DND-41 (cell line): ENCODE measurements at regions not wholly inside any gene's neighbourhood (a gene's known extent, or its start where the extent isn't known, plus 50 kb on each side); places are given as distances from the start of the nearest gene placed in this dataset.

Experiments used
- CTCF ChIP-seq: IDR thresholded peaks from 2 replicates; pipeline ENCODE4 v1.5.1; 2012; ENCODE audit warnings: borderline replicate concordance, low read length, moderate library complexity, mild to moderate bottlenecking; ENCODE audit not compliant: poor library complexity, severe bottlenecking; ENCODE audit errors: extremely low read depth
- EZH2 ChIP-seq: IDR thresholded peaks from 3 replicates; pipeline ENCODE4 v1.6.1; 2012; ENCODE audit warnings: borderline replicate concordance, low read depth, mild to moderate bottlenecking, moderate library complexity, low read length, inconsistent platforms; ENCODE audit not compliant: severe bottlenecking

- TF ChIP-seq CTCF (no peak), EZH2 (no peak)
Observed at GRCh38 chr7:112929421-112929820, 139.2 kb upstream of the TMEM168 start.
